ENCODE measurements at regions not wholly inside any gene's neighbourhood (a gene's known extent, or its start where the extent isn't known, plus 50 kb on each side); places are given as distances from the start of the nearest gene placed in this dataset.

DNA sequence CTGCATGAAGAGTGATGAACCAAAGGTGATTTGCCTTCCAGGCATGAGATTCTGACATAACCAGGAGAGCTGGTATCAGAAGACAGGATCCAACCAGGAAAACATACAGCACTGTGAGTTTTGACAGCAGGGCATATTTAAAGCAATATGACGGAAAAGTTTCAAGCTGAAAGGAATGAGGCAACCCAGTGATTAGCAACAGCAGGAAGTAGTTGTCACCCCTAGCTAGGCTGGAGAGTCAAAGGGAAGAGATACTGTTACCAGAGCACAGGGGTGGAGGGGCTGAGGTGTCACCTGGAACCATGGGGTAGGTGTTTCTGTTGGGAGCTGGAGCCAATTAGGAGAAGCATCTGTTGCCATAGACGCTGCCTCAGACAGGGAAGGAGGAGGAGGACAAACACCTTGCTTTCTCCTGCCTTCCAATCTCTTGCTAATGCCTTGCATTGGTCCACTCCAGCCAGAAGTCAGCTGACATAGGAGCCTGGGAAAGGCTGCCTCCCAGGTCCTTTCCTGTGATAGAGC is 125.4 kb upstream of the SORCS3 start:
- no peak overlapping the region for H3K4me2 ChIP-seq (ENCODE audit: low read length)
- no peaks in the 10 kb centered on the region for H3K4me1 ChIP-seq (ENCODE audit: low read length)
- no peak overlapping the region for H2AFZ ChIP-seq (ENCODE audit: low read depth, low read length)
- no peak overlapping the region for H3K27ac ChIP-seq (ENCODE audit: low read length)
- no peak overlapping the region for H3K9ac ChIP-seq (ENCODE audit: low read length)
- H4K20me1 ChIP-seq (ENCODE audit: insufficient read depth, low read length), result no peaks in the 10 kb centered on the region
- no peaks in the 10 kb centered on the region for H3K36me3 ChIP-seq (replicated peaks; ENCODE audit: low read depth, low read length)
- H3K79me2 ChIP-seq (ENCODE audit: low read length), result no peaks in the 10 kb centered on the region
- H3K9me3 ChIP-seq (ENCODE audit: insufficient read depth, low read length), result no peaks in the 10 kb centered on the region
- H3K4me3 ChIP-seq (ENCODE audit: low read length), result no peak overlapping the region
- TF ChIP-seq EZH2phosphoT487 (IDR thresholded peaks at IDR 0.05; ENCODE audit: low read depth), result no peak
- TF ChIP-seq, protein P1, sequence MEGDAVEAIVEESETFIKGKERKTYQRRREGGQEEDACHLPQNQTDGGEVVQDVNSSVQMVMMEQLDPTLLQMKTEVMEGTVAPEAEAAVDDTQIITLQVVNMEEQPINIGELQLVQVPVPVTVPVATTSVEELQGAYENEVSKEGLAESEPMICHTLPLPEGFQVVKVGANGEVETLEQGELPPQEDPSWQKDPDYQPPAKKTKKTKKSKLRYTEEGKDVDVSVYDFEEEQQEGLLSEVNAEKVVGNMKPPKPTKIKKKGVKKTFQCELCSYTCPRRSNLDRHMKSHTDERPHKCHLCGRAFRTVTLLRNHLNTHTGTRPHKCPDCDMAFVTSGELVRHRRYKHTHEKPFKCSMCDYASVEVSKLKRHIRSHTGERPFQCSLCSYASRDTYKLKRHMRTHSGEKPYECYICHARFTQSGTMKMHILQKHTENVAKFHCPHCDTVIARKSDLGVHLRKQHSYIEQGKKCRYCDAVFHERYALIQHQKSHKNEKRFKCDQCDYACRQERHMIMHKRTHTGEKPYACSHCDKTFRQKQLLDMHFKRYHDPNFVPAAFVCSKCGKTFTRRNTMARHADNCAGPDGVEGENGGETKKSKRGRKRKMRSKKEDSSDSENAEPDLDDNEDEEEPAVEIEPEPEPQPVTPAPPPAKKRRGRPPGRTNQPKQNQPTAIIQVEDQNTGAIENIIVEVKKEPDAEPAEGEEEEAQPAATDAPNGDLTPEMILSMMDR (IDR thresholded peaks at IDR 0.05; ENCODE audit: low read depth, low read length), result no peak
- no peaks in the 10 kb centered on the region for H3K27me3 ChIP-seq (ENCODE audit: low read depth, low read length)

DNA sequence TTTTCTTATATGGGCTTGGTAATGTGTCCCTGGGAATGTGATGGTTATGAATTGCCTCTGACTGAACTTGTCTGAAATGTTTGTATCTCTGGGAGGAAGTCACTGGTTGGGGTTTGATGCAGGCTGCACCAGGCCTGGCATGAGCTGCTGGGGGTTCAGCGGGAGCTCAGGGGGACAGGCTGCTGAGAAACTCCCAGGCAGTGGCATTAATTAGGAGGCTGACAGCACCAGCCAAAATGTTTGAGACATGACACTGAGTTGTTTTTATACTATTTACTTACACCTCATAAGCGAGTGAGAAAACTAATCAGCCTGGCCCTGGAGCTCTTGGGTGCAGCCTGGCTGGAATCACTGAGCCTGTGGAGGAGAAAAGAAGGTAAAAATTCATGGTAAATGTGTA is 124.1 kb upstream of the SORCS3 start:
- Histone ChIP-seq H3K27me3 (ENCODE audit: low read depth, low read length) (no peaks in the 10 kb centered on the region), H3K4me1 (ENCODE audit: low read length) (no peaks in the 10 kb centered on the region), H3K9me3 (ENCODE audit: insufficient read depth, low read length) (no peaks in the 10 kb centered on the region)

DNA sequence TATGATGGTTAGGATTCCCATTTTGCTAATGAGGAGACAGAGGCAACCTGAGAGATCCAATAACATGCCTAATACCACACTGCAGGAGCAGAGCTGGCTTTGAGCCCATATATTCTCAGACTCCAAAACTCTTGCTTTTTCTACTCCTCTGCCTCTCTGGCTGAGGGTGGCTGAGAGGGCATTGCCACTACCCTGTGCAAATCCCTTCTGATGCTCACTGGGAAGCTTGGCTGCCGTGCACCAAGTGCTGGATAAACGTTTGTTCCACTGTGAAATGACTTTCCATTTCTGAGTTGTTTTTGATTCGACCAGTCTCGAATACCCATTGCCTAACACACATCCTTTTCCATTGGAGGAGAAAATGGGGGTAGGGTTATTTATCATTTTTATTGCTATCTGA is 123.1 kb upstream of the SORCS3 start:
- Histone ChIP-seq H3K9me3 (ENCODE audit: insufficient read depth, low read length) (no peaks in the 10 kb centered on the region), H2AFZ (ENCODE audit: low read depth, low read length) (no peak overlapping the region), H3K4me3 (ENCODE audit: low read length) (no peak overlapping the region), H3K4me1 (ENCODE audit: low read length) (no peaks in the 10 kb centered on the region), H3K79me2 (ENCODE audit: low read length) (no peaks in the 10 kb centered on the region), H3K36me3 (replicated peaks; ENCODE audit: low read depth, low read length) (no peaks in the 10 kb centered on the region), H3K4me2 (ENCODE audit: low read length) (no peak overlapping the region), H3K27me3 (ENCODE audit: low read depth, low read length) (no peaks in the 10 kb centered on the region), H4K20me1 (ENCODE audit: insufficient read depth, low read length) (no peaks in the 10 kb centered on the region), H3K9ac (ENCODE audit: low read length) (no peak overlapping the region), H3K27ac (ENCODE audit: low read length) (no peak overlapping the region)
- TF ChIP-seq, protein P1 (IDR thresholded peaks at IDR 0.05; ENCODE audit: low read depth, low read length), result no peak
- TF ChIP-seq EZH2phosphoT487 (IDR thresholded peaks at IDR 0.05; ENCODE audit: low read depth), result no peak

More for the DNA sequence above, 124.1 kb upstream of the SORCS3 start:
- Histone ChIP-seq H3K4me3 (ENCODE audit: low read length) (no peak overlapping the region), H3K9ac (ENCODE audit: low read length) (no peak overlapping the region), H4K20me1 (ENCODE audit: insufficient read depth, low read length) (no peaks in the 10 kb centered on the region), H3K79me2 (ENCODE audit: low read length) (no peaks in the 10 kb centered on the region), H2AFZ (ENCODE audit: low read depth, low read length) (no peak overlapping the region), H3K4me2 (ENCODE audit: low read length) (no peak overlapping the region), H3K27ac (ENCODE audit: low read length) (no peak overlapping the region), H3K36me3 (replicated peaks; ENCODE audit: low read depth, low read length) (no peaks in the 10 kb centered on the region)
- TF ChIP-seq, protein P1 (IDR thresholded peaks at IDR 0.05; ENCODE audit: low read depth, low read length), result no peak
- no peak for TF ChIP-seq EZH2phosphoT487 (IDR thresholded peaks at IDR 0.05; ENCODE audit: low read depth)

DNA sequence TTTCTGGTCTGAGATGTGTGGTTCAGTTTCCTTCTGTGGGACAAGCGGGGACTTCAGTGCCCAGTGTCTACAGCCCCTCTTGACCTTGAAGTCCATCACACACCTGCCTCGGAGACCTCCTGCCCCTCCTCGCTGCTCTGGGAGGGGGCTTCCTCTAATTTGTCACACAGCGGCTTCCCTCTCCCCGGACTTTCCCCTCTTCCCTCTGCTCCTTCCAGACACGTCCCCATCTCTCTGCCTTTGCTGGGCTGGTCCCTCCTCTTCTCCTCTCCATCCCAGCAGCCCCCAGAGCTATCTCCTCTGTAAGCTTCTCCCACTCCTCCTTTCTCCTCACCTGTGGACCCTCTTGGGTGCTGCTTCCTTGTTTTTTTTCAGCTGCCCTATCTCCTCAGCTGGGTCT is 122.2 kb upstream of the SORCS3 start:
- no peaks in the 10 kb centered on the region for H4K20me1 ChIP-seq (ENCODE audit: insufficient read depth, low read length)
- H3K4me1 ChIP-seq (ENCODE audit: low read length), result no peaks in the 10 kb centered on the region
- no peaks in the 10 kb centered on the region for H3K27me3 ChIP-seq (ENCODE audit: low read depth, low read length)
- no peak overlapping the region for H3K4me2 ChIP-seq (ENCODE audit: low read length)
- no peaks in the 10 kb centered on the region for H3K79me2 ChIP-seq (ENCODE audit: low read length)
- no peaks in the 10 kb centered on the region for H3K9me3 ChIP-seq (ENCODE audit: insufficient read depth, low read length)
- no peak overlapping the region for H3K9ac ChIP-seq (ENCODE audit: low read length)
- H3K36me3 ChIP-seq (replicated peaks; ENCODE audit: low read depth, low read length), result no peaks in the 10 kb centered on the region
- H3K27ac ChIP-seq (ENCODE audit: low read length), result no peak overlapping the region
- no peak overlapping the region for H3K4me3 ChIP-seq (ENCODE audit: low read length)
- H2AFZ ChIP-seq (ENCODE audit: low read depth, low read length), result no peak overlapping the region
- TF ChIP-seq, protein P1 (IDR thresholded peaks at IDR 0.05; ENCODE audit: low read depth, low read length), result no peak
- no peak for TF ChIP-seq EZH2phosphoT487 (IDR thresholded peaks at IDR 0.05; ENCODE audit: low read depth)

Measured in OCI-LY3 (cell line).